NK-92 (cell line): ENCODE measurements at regions not wholly inside any gene's neighbourhood (a gene's known extent, or its start where the extent isn't known, plus 50 kb on each side); places are given as distances from the start of the nearest gene placed in this dataset.

Experiments used
- DNase-seq: peaks from one replicate; lab custom pipeline; 2025; ENCODE audit not compliant: unreplicated experiment; lab: John Stamatoyannopoulos, UW

- DNase-seq = no peak
Observed at GRCh38 chr6:33952016-33952415, 148.2 kb upstream of the MLN start.

- no peak for DNase-seq
Observed at GRCh38 chr6:33950891-33951889, 147.4 kb upstream of the MLN start.

- DNase-seq = no peak
Observed at GRCh38 chr6:33950472-33950881, 146.7 kb upstream of the MLN start.

- DNase-seq = no peak
Observed at GRCh38 chr6:33949877-33950435, 146.2 kb upstream of the MLN start.

- DNase-seq = no peak
Observed at GRCh38 chr6:33949111-33949510, 145.3 kb upstream of the MLN start.

- no peak for DNase-seq
Observed at GRCh38 chr6:33947916-33948594, 144.3 kb upstream of the MLN start.

GRCh38 chr6:33947047-33947446 is 143.2 kb upstream of the MLN start:
- DNase-seq = no peak

- no peak for DNase-seq
Observed at GRCh38 chr6:33945931-33946330, 142.1 kb upstream of the MLN start.

GRCh38 chr6:33944686-33945411 is 141.0 kb upstream of the MLN start:
- DNase-seq = no peak

- DNase-seq = no peak
Observed at GRCh38 chr6:33936886-33937285, 133.1 kb upstream of the MLN start.

GRCh38 chr6:33935439-33936080 is 131.8 kb upstream of the MLN start:
- DNase-seq = no peak

- no peak for DNase-seq
Observed at GRCh38 chr6:33934731-33935270, 131.0 kb upstream of the MLN start.

- DNase-seq = no peak
Observed at GRCh38 chr6:33933101-33933500, 129.3 kb upstream of the MLN start.

- no peak for DNase-seq
Observed at GRCh38 chr6:33931799-33932198, 128.0 kb upstream of the MLN start.

GRCh38 chr6:33929575-33930288 is 125.9 kb upstream of the MLN start:
- DNase-seq = no peak

- DNase-seq = no peak
Observed at GRCh38 chr6:33927616-33928015, 123.8 kb upstream of the MLN start.

GRCh38 chr6:33927112-33927511 is 123.3 kb upstream of the MLN start:
- DNase-seq = no peak

- no peak for DNase-seq
Observed at GRCh38 chr6:33926451-33926850, 122.6 kb upstream of the MLN start.

GRCh38 chr6:33925936-33926335 is 122.1 kb upstream of the MLN start:
- DNase-seq = no peak

- no peak for DNase-seq
Observed at GRCh38 chr6:33925210-33925609, 121.4 kb upstream of the MLN start.
